HCT116 (cell line): ENCODE measurements at regions not wholly inside any gene's neighbourhood (a gene's known extent, or its start where the extent isn't known, plus 50 kb on each side); places are given as distances from the start of the nearest gene placed in this dataset.

Experiments
- ATAC-seq: fragments of 200-7000 bp; cut with Tn5 transposase; 2 replicates; pipeline ENCODE4 v1.9.1; 2020; ENCODE audit warnings: mild to moderate bottlenecking, moderate library complexity
- BruUV-seq: library from RNA; stranded (reverse); fragments of 400-500 nt; replicated peaks from 2 replicates; lab custom pipeline; 2021; lab: Mats Ljungman, UMichigan
- CTCF ChIA-PET: fragments of 300-600 bp; sonication (Branson Sonifier 250); formaldehyde crosslinking; loops from one replicate; lab custom pipeline; 2021; ENCODE audit warnings: antibody characterized with exemption; lab: Charles Lee
- POLR2A ChIA-PET: fragments of 300-600, 350-600 bp; sonication (Branson Sonifier 250); formaldehyde crosslinking; loops from one replicate; lab custom pipeline; 2021; ENCODE audit warnings: antibody characterized with exemption; lab: Charles Lee
- RAD21 ChIA-PET, 2 experiments: fragments of 300-600 bp; sonication (Branson Sonifier 250); formaldehyde crosslinking; loops; one replicate each; lab custom pipeline; 2023; ENCODE audit warnings: low total read pairs in 2 of 2; ENCODE audit not compliant: uncharacterized antibody in 2 of 2, unreplicated experiment in 2 of 2, low non-redundant PET in 1 of 2; lab: Charles Lee
- DNase-seq: peaks from one replicate; pipeline ENCODE4 v3.0.0-alpha.2; 2010; ENCODE audit warnings: low read depth, low spot score
- H2AFZ ChIP-seq: fragments of 200-600 bp; shearing (Covaris generic), sonication (generic); 2 replicates; pipeline ENCODE4 v1.6.1; 2017; ENCODE audit warnings: low read depth, mixed run types, mixed read lengths, antibody characterized with exemption, low read length; ENCODE audit not compliant: poor library complexity, severe bottlenecking
- H3K27ac ChIP-seq: 2 replicates; pipeline ENCODE4 v1.5.1; 2012; ENCODE audit warnings: low read depth, low read length
- H3K27me3 ChIP-seq: fragments of 200-600 bp; sonication (generic); 2 replicates; pipeline ENCODE4 v1.6.1; 2016; ENCODE audit warnings: mixed run types, low read length, mixed read lengths; ENCODE audit not compliant: insufficient read depth
- H3K36me3 ChIP-seq, 2 experiments: fragments of 200-500 bp in 1 of 2; fragments of 200-600 bp in 1 of 2; sonication (Bioruptor generic) in 1 of 2; sonication (generic) in 1 of 2; 2 replicates each; pipeline versions ENCODE4 v1.5.1 to v1.6.1; 2014 to 2016; ENCODE audit warnings: low read length in 2 of 2, inconsistent platforms in 1 of 2, mixed read lengths in 1 of 2, mixed run types in 1 of 2; ENCODE audit not compliant: insufficient read depth in 2 of 2, control insufficient read depth in 1 of 2
- H3K4me1 ChIP-seq, 2 experiments: fragments of 200-600 bp in 1 of 2; sonication (generic) in 1 of 2; 2 replicates each; pipeline versions ENCODE4 v1.5.1 to v1.6.1; 2012 to 2017; ENCODE audit warnings: low read length in 2 of 2, inconsistent platforms in 1 of 2, mild to moderate bottlenecking in 1 of 2, mixed read lengths in 1 of 2, mixed run types in 1 of 2, moderate library complexity in 1 of 2; ENCODE audit not compliant: insufficient read depth in 2 of 2, control insufficient read depth in 1 of 2
- H3K4me2 ChIP-seq: fragments of 200-600 bp; sonication (generic); 2 replicates; pipeline ENCODE4 v1.6.1; 2017; ENCODE audit warnings: mixed run types, low read length, mixed read lengths
- H3K4me3 ChIP-seq, 2 experiments: fragments of 200-600 bp in 1 of 2; sonication (generic) in 1 of 2; replicated peaks in 1 of 2; 2 replicates each; pipeline ENCODE4 v1.5.1; 2011 to 2016; ENCODE audit warnings: low read length in 2 of 2, control low read depth in 1 of 2, low read depth in 1 of 2, mild to moderate bottlenecking in 1 of 2, mixed read lengths in 1 of 2, mixed run types in 1 of 2
- H3K79me2 ChIP-seq: fragments of 200-600 bp; sonication (generic); 2 replicates; pipeline ENCODE4 v1.6.1; 2017; ENCODE audit warnings: mild to moderate bottlenecking, mixed run types, low read length, moderate library complexity, mixed read lengths; ENCODE audit not compliant: insufficient read depth
- H3K9ac ChIP-seq: fragments of 200-600 bp; sonication (generic); 2 replicates; pipeline ENCODE4 v1.6.1; 2016; ENCODE audit warnings: low read length, mixed read lengths
- H3K9me2 ChIP-seq: fragments of 200-600 bp; sonication (generic), shearing (Covaris generic); 2 replicates; pipeline ENCODE4 v1.6.1; 2017; ENCODE audit warnings: mixed run types, mild to moderate bottlenecking, moderate library complexity; ENCODE audit not compliant: insufficient read depth
- H3K9me3 ChIP-seq, 2 experiments: fragments of 200-500 bp in 1 of 2; fragments of 200-600 bp in 1 of 2; sonication (Bioruptor generic) in 1 of 2; sonication (generic) in 1 of 2; 2 replicates each; pipeline ENCODE4 v1.6.1; 2014 to 2017; ENCODE audit warnings: low read length in 2 of 2, mixed read lengths in 2 of 2, inconsistent platforms in 1 of 2, low read depth in 1 of 2, mild to moderate bottlenecking in 1 of 2, mixed run types in 1 of 2, moderate library complexity in 1 of 2; ENCODE audit not compliant: control insufficient read depth in 1 of 2, insufficient read depth in 1 of 2
- H4K20me1 ChIP-seq: fragments of 200-600 bp; sonication (generic), shearing (Covaris generic); 2 replicates; pipeline ENCODE4 v1.6.1; 2017; ENCODE audit warnings: mixed run types, mild to moderate bottlenecking, moderate library complexity; ENCODE audit not compliant: insufficient read depth
- CBX3 ChIP-seq: IDR thresholded peaks from 2 replicates; pipeline ENCODE4 v1.6.1; 2012; ENCODE audit warnings: low read depth
- ELF1 ChIP-seq: IDR thresholded peaks from 2 replicates; pipeline ENCODE4 v1.6.1; 2012; ENCODE audit warnings: low read depth, borderline replicate concordance
- FOSL1 ChIP-seq: IDR thresholded peaks from 2 replicates; pipeline ENCODE4 v1.6.1; 2012; ENCODE audit warnings: low read depth
- JUND ChIP-seq: IDR thresholded peaks from 2 replicates; pipeline ENCODE4 v1.6.1; 2012
- POLR2A ChIP-seq: IDR thresholded peaks from 2 replicates; pipeline ENCODE4 v1.7.0; 2011; ENCODE audit warnings: borderline replicate concordance; ENCODE audit not compliant: insufficient read depth, insufficient read length; ENCODE audit errors: extremely low read depth
- POLR2AphosphoS5 ChIP-seq: IDR thresholded peaks from 2 replicates; pipeline ENCODE4 v1.6.1; 2011; ENCODE audit warnings: mild to moderate bottlenecking, low read depth, low read length, moderate library complexity
- RAD21 ChIP-seq: IDR thresholded peaks from 2 replicates; pipeline ENCODE4 v1.6.1; 2012; ENCODE audit warnings: low read depth, mild to moderate bottlenecking
- SIN3A ChIP-seq: IDR thresholded peaks from 2 replicates; pipeline ENCODE4 v1.6.1; 2012; ENCODE audit warnings: low read depth
- TCF7L2 ChIP-seq: IDR thresholded peaks from 2 replicates; pipeline ENCODE4 v1.7.0; 2011; ENCODE audit warnings: borderline replicate concordance, inconsistent platforms; ENCODE audit not compliant: insufficient read depth, insufficient read length; ENCODE audit errors: extremely low read depth
- intact Hi-C: fragments of 100-400 bp; cut with micrococcal nuclease; formaldehyde crosslinking; loops from 2 replicates; pipeline ENCODE4 v1.10.0; 2022
- TF ChIP-seq, protein P1 (sequence below): IDR thresholded peaks from 2 replicates; pipeline ENCODE4 v1.6.1; 2012; ENCODE audit warnings: low read depth
- TF ChIP-seq, protein P2 (sequence below): IDR thresholded peaks from 2 replicates; pipeline ENCODE4 v1.6.1; 2012
- TF ChIP-seq, protein P3 (sequence below): IDR thresholded peaks from 2 replicates; pipeline ENCODE4 v1.6.1; 2012
- TF ChIP-seq, protein P4 (sequence below), 3 experiments: fragments of 200-600 bp in 1 of 3; sonication (generic) in 1 of 3; IDR thresholded peaks in 2 of 3; conservative IDR thresholded peaks in 1 of 3; 2 replicates each; pipeline ENCODE4 v1.5.1; 2012 to 2017; ENCODE audit warnings: low read depth in 2 of 3, low read length in 2 of 3, antibody characterized with exemption in 1 of 3, borderline replicate concordance in 1 of 3, control low read depth in 1 of 3, mild to moderate bottlenecking in 1 of 3, mixed read lengths in 1 of 3, mixed run types in 1 of 3, moderate library complexity in 1 of 3; ENCODE audit not compliant: insufficient read depth in 1 of 3

DNA sequence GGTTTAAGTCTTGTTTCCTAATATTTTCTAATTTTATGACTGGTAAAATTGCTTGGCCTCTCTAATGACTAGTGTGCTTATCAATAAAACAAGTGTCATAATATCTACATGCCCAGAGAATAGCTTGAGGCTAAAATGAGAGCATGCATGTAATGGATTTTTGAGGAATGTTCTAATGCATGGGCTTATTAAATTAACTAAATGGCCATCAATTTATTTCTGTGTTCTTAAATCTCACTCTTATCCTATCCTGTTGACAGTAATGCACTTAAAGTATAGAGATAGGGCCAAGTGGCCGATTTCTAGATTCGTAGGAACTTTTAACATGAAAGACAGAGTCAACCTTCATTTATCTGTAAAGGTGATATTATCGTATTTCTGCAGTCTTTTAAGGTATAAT, 252.4 kb upstream of the COL3A1 start (continued):
- TF ChIP-seq, protein P1, sequence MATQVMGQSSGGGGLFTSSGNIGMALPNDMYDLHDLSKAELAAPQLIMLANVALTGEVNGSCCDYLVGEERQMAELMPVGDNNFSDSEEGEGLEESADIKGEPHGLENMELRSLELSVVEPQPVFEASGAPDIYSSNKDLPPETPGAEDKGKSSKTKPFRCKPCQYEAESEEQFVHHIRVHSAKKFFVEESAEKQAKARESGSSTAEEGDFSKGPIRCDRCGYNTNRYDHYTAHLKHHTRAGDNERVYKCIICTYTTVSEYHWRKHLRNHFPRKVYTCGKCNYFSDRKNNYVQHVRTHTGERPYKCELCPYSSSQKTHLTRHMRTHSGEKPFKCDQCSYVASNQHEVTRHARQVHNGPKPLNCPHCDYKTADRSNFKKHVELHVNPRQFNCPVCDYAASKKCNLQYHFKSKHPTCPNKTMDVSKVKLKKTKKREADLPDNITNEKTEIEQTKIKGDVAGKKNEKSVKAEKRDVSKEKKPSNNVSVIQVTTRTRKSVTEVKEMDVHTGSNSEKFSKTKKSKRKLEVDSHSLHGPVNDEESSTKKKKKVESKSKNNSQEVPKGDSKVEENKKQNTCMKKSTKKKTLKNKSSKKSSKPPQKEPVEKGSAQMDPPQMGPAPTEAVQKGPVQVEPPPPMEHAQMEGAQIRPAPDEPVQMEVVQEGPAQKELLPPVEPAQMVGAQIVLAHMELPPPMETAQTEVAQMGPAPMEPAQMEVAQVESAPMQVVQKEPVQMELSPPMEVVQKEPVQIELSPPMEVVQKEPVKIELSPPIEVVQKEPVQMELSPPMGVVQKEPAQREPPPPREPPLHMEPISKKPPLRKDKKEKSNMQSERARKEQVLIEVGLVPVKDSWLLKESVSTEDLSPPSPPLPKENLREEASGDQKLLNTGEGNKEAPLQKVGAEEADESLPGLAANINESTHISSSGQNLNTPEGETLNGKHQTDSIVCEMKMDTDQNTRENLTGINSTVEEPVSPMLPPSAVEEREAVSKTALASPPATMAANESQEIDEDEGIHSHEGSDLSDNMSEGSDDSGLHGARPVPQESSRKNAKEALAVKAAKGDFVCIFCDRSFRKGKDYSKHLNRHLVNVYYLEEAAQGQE: no peak
- TF ChIP-seq CBX3 (no peak), POLR2AphosphoS5 (no peak)

DNA sequence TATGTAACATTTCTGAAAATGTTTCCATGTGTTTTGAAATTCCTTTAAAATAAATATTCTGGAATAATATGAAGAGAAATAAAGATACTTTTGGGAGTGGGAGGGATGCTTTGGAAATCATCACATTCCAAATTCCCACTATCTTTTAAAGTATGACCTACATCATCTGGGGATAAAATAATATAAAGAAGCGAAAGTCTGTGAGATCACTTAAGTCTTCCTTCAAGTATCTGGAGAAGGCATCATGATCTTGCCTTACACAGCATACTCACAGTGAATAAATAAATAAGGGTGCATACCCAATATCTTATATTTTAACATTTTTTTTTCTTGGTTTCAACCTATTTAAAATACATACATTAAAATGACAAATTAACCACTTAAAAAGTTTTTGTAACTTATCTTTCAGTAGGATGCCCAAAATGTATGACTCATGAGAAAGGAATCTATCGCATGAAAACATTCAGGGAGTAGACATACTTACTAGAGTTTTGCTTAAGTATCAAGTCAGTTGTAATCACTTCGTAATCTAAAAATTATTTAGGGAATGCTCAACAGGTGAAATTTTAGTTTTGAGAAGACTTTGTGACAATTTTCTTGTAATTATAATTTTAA, 248.3 kb upstream of the COL3A1 start:
- TF ChIP-seq SIN3A: no peak
- TF ChIP-seq JUND: no peak
- TF ChIP-seq POLR2A: no peak
- no peak for TF ChIP-seq TCF7L2
- TF ChIP-seq, protein P2, sequence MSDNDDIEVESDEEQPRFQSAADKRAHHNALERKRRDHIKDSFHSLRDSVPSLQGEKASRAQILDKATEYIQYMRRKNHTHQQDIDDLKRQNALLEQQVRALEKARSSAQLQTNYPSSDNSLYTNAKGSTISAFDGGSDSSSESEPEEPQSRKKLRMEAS: no peak
- TF ChIP-seq CBX3: no peak
- no peak for TF ChIP-seq FOSL1
- TF ChIP-seq, protein P3, sequence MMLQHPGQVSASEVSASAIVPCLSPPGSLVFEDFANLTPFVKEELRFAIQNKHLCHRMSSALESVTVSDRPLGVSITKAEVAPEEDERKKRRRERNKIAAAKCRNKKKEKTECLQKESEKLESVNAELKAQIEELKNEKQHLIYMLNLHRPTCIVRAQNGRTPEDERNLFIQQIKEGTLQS: no peak
- TF ChIP-seq, protein P4, sequence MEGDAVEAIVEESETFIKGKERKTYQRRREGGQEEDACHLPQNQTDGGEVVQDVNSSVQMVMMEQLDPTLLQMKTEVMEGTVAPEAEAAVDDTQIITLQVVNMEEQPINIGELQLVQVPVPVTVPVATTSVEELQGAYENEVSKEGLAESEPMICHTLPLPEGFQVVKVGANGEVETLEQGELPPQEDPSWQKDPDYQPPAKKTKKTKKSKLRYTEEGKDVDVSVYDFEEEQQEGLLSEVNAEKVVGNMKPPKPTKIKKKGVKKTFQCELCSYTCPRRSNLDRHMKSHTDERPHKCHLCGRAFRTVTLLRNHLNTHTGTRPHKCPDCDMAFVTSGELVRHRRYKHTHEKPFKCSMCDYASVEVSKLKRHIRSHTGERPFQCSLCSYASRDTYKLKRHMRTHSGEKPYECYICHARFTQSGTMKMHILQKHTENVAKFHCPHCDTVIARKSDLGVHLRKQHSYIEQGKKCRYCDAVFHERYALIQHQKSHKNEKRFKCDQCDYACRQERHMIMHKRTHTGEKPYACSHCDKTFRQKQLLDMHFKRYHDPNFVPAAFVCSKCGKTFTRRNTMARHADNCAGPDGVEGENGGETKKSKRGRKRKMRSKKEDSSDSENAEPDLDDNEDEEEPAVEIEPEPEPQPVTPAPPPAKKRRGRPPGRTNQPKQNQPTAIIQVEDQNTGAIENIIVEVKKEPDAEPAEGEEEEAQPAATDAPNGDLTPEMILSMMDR (IDR thresholded peaks at IDR 0.05 in 2 of 3, conservative IDR thresholded peaks at IDR 0.05 in 1 of 3; ENCODE audit: borderline replicate concordance in 1 of 3, insufficient read depth in 1 of 3, low read depth in 2 of 3, low read length in 2 of 3): no peak
- no peak for TF ChIP-seq ELF1
- no peak for TF ChIP-seq RAD21
- no peaks in the 10 kb centered on the region for H3K36me3 ChIP-seq
- H4K20me1 ChIP-seq: no peaks in the 10 kb centered on the region
- ChIA-PET POLR2A (no interaction called here), RAD21 (no interaction called here), CTCF (no interaction called here)
- H3K4me3 ChIP-seq: no peak overlapping the region
- no peaks in the 10 kb centered on the region for H3K79me2 ChIP-seq
- DNase-seq (no peak), ATAC-seq (no peak)
- H3K27ac ChIP-seq: no peak overlapping the region
- no peak overlapping the region for H3K9ac ChIP-seq
- H2AFZ ChIP-seq: no peak overlapping the region
- H3K4me2 ChIP-seq: no peak overlapping the region
- no peaks in the 10 kb centered on the region for H3K9me2 ChIP-seq
- no peaks in the 10 kb centered on the region for H3K9me3 ChIP-seq
- no peaks in the 10 kb centered on the region for H3K27me3 ChIP-seq
- no peaks in the 10 kb centered on the region for H3K4me1 ChIP-seq
- BruUV-seq: no TSS peak
- intact Hi-C loops: no loop called here
